ENCODE measurements at regions not wholly inside any gene's neighbourhood (a gene's known extent, or its start where the extent isn't known, plus 50 kb on each side); places are given as distances from the start of the nearest gene placed in this dataset.

GRCh38 chr9:29873579-29873978 lies 2300.3 kb upstream of the C9orf72 start:
- H3K4me3 ChIP-seq (ENCODE audit: low read length): no peak overlapping the region
- peaks cover 9% of the 10 kb centered on the region for H3K9me3 Mint-ChIP-seq
- no peak overlapping the region for H3K4me3 Mint-ChIP-seq
- no peaks in the 10 kb centered on the region for H3K4me1 ChIP-seq (ENCODE audit: control insufficient read depth, insufficient read depth, low read length)
- no peak for DNase-seq
- peaks cover 10% of the 10 kb centered on the region for H3K4me1 Mint-ChIP-seq
- no peaks in the 10 kb centered on the region for H3K36me3 Mint-ChIP-seq (ENCODE audit: low read depth)
- no peaks in the 10 kb centered on the region for H3K27me3 Mint-ChIP-seq (ENCODE audit: insufficient read depth)
- no peaks in the 10 kb centered on the region for H3K27me3 ChIP-seq (ENCODE audit: control insufficient read depth, insufficient read depth, low read length, poor library complexity, severe bottlenecking)
- H3K27ac Mint-ChIP-seq: no peak overlapping the region
- no peaks in the 10 kb centered on the region for H3K9me3 ChIP-seq (ENCODE audit: control insufficient read depth, low read length)
- H3K9ac ChIP-seq (ENCODE audit: extremely low read depth, low read length, poor library complexity, severe bottlenecking): no peak overlapping the region
- TF ChIP-seq CTCF (conservative IDR thresholded peaks at IDR 0.05): no peak
- H3K27ac ChIP-seq (ENCODE audit: low read depth, low read length): no peak overlapping the region
- H3K36me3 ChIP-seq (ENCODE audit: control insufficient read depth, insufficient read depth, low read length): no peaks in the 10 kb centered on the region

DNA sequence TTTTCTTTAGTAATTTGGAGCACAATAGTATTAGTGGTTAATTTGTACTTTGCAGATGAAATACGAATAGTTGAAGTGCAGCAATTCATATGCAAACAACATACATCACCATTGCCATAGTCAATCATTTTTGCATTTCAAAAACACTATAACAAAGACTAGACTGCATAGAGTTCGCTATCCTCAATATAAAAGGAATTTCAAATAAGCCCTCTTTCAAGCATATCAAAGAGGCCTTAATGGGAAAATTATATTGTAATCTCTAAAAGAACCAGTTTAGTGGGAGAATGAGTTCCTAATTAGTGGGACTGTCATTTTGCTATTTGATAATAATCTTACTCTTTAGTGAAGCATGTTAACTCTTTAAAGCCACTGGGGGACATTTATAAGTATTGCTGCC lies 2302.3 kb upstream of the C9orf72 start:
- TF ChIP-seq CTCF (conservative IDR thresholded peaks at IDR 0.05): no peak
- Histone ChIP-seq H3K27me3 (ENCODE audit: control insufficient read depth, insufficient read depth, low read length, poor library complexity, severe bottlenecking) (no peaks in the 10 kb centered on the region), H3K27ac (ENCODE audit: low read depth, low read length) (no peak overlapping the region), H3K4me3 (ENCODE audit: low read length) (no peak overlapping the region), H3K36me3 (ENCODE audit: control insufficient read depth, insufficient read depth, low read length) (no peaks in the 10 kb centered on the region), H3K9me3 (ENCODE audit: control insufficient read depth, low read length) (no peaks in the 10 kb centered on the region), H3K9ac (ENCODE audit: extremely low read depth, low read length, poor library complexity, severe bottlenecking) (no peak overlapping the region), H3K4me1 (ENCODE audit: control insufficient read depth, insufficient read depth, low read length) (no peaks in the 10 kb centered on the region)
- H3K4me1 Mint-ChIP-seq: peaks cover 10% of the 10 kb centered on the region
- H3K4me3 Mint-ChIP-seq: no peak overlapping the region
- H3K27ac Mint-ChIP-seq: no peak overlapping the region
- no peaks in the 10 kb centered on the region for H3K27me3 Mint-ChIP-seq (ENCODE audit: insufficient read depth)
- 60 to 96% methylated on average over 1 to 2 of the region's 2 CpGs for WGBS, 2 experiments (ENCODE audit: insufficient coverage in 1 of 2, insufficient read length in 1 of 2)
- DNase-seq: no peak
- H3K9me3 Mint-ChIP-seq: peaks cover 3% of the 10 kb centered on the region
- no peaks in the 10 kb centered on the region for H3K36me3 Mint-ChIP-seq (ENCODE audit: low read depth)

GRCh38 chr9:29882767-29883166 lies 2309.5 kb upstream of the C9orf72 start:
- H3K4me3 ChIP-seq (ENCODE audit: low read length): no peak overlapping the region
- no peaks in the 10 kb centered on the region for H3K9me3 Mint-ChIP-seq
- H3K4me1 ChIP-seq (ENCODE audit: control insufficient read depth, insufficient read depth, low read length): no peaks in the 10 kb centered on the region
- H3K27ac Mint-ChIP-seq: no peak overlapping the region
- H3K27ac ChIP-seq (ENCODE audit: low read depth, low read length): no peak overlapping the region
- 90 to 96% methylated on average over 2 of the region's 2 CpGs for WGBS, 2 experiments (ENCODE audit: insufficient coverage in 1 of 2, insufficient read length in 1 of 2)
- H3K9ac ChIP-seq (ENCODE audit: extremely low read depth, low read length, poor library complexity, severe bottlenecking): no peak overlapping the region
- H3K9me3 ChIP-seq (ENCODE audit: control insufficient read depth, low read length): no peaks in the 10 kb centered on the region
- no peak overlapping the region for H3K4me3 Mint-ChIP-seq
- no peaks in the 10 kb centered on the region for H3K36me3 ChIP-seq (ENCODE audit: control insufficient read depth, insufficient read depth, low read length)
- DNase-seq: no peak
- H3K4me1 Mint-ChIP-seq: no peaks in the 10 kb centered on the region
- H3K27me3 ChIP-seq (ENCODE audit: control insufficient read depth, insufficient read depth, low read length, poor library complexity, severe bottlenecking): no peaks in the 10 kb centered on the region
- no peak for TF ChIP-seq CTCF (conservative IDR thresholded peaks at IDR 0.05)
- no peaks in the 10 kb centered on the region for H3K27me3 Mint-ChIP-seq (ENCODE audit: insufficient read depth)
- H3K36me3 Mint-ChIP-seq (ENCODE audit: low read depth): no peaks in the 10 kb centered on the region
